ENCODE measurements at regions not wholly inside any gene's neighbourhood (a gene's known extent, or its start where the extent isn't known, plus 50 kb on each side); places are given as distances from the start of the nearest gene placed in this dataset.

GRCh38 chr2:19667085-19667484 is 234.7 kb downstream of the TTC32 start:
- TF ChIP-seq, protein P1, sequence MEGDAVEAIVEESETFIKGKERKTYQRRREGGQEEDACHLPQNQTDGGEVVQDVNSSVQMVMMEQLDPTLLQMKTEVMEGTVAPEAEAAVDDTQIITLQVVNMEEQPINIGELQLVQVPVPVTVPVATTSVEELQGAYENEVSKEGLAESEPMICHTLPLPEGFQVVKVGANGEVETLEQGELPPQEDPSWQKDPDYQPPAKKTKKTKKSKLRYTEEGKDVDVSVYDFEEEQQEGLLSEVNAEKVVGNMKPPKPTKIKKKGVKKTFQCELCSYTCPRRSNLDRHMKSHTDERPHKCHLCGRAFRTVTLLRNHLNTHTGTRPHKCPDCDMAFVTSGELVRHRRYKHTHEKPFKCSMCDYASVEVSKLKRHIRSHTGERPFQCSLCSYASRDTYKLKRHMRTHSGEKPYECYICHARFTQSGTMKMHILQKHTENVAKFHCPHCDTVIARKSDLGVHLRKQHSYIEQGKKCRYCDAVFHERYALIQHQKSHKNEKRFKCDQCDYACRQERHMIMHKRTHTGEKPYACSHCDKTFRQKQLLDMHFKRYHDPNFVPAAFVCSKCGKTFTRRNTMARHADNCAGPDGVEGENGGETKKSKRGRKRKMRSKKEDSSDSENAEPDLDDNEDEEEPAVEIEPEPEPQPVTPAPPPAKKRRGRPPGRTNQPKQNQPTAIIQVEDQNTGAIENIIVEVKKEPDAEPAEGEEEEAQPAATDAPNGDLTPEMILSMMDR (IDR thresholded peaks at IDR 0.05; ENCODE audit: low read depth, low read length), result no peak
- TF ChIP-seq POLR2A (IDR thresholded peaks at IDR 0.05; ENCODE audit: extremely low read depth, insufficient read length) (no peak), MAX (IDR thresholded peaks at IDR 0.05; ENCODE audit: low read depth, low read length) (no peak), MYC (IDR thresholded peaks at IDR 0.05; ENCODE audit: low read depth, low read length) (no peak)
